ENCODE measurements at regions not wholly inside any gene's neighbourhood (a gene's known extent, or its start where the extent isn't known, plus 50 kb on each side); places are given as distances from the start of the nearest gene placed in this dataset.

- no peaks in the 10 kb centered on the region for H3K4me1 ChIP-seq
- H3K36me3 ChIP-seq: no peaks in the 10 kb centered on the region
- DNase-seq (ENCODE audit: extremely low spot score in 2 of 2): no peak
- TF ChIP-seq POLR2AphosphoS5 (IDR thresholded peaks at IDR 0.05; ENCODE audit: insufficient read depth in 1 of 2, low read depth in 1 of 2) (no peak), POLR2A (IDR thresholded peaks at IDR 0.05) (no peak), CTCF (IDR thresholded peaks at IDR 0.05) (no peak)
- no peak overlapping the region for H3K4me3 ChIP-seq
- H3K27ac ChIP-seq: no peak overlapping the region
- no peaks in the 10 kb centered on the region for H3K9me3 ChIP-seq
- intact Hi-C loops (cut with DNase I): no loop called here
- no peaks in the 10 kb centered on the region for H3K27me3 ChIP-seq
These were observed 554.1 kb downstream of the KCTD12 start for GRCh38 chr13:76331943-76332712.

- no peaks in the 10 kb centered on the region for H3K36me3 ChIP-seq
- H3K27ac ChIP-seq: no peak overlapping the region
- no peak for TF ChIP-seq POLR2AphosphoS5 (IDR thresholded peaks at IDR 0.05; ENCODE audit: insufficient read depth in 1 of 2, low read depth in 1 of 2)
- TF ChIP-seq CTCF (IDR thresholded peaks at IDR 0.05): no peak
- no peak for TF ChIP-seq POLR2A (IDR thresholded peaks at IDR 0.05)
- no peaks in the 10 kb centered on the region for H3K9me3 ChIP-seq
- no peaks in the 10 kb centered on the region for H3K4me1 ChIP-seq
- intact Hi-C loops (cut with DNase I): no loop called here
- H3K4me3 ChIP-seq: no peak overlapping the region
- no peak for DNase-seq (ENCODE audit: extremely low spot score in 2 of 2)
- no peaks in the 10 kb centered on the region for H3K27me3 ChIP-seq
These were observed 555.4 kb downstream of the KCTD12 start for GRCh38 chr13:76330761-76331160.

GRCh38 chr13:76329866-76330580, 556.2 kb downstream of the KCTD12 start:
- H3K9me3 ChIP-seq: no peaks in the 10 kb centered on the region
- H3K4me1 ChIP-seq: no peaks in the 10 kb centered on the region
- H3K4me3 ChIP-seq: no peak overlapping the region
- no peaks in the 10 kb centered on the region for H3K36me3 ChIP-seq
- no peak for TF ChIP-seq CTCF (IDR thresholded peaks at IDR 0.05)
- TF ChIP-seq POLR2A (IDR thresholded peaks at IDR 0.05): no peak
- no peak for TF ChIP-seq POLR2AphosphoS5 (IDR thresholded peaks at IDR 0.05; ENCODE audit: insufficient read depth in 1 of 2, low read depth in 1 of 2)
- no peaks in the 10 kb centered on the region for H3K27me3 ChIP-seq
- no peak for DNase-seq (ENCODE audit: extremely low spot score in 2 of 2)
- no peak overlapping the region for H3K27ac ChIP-seq
- intact Hi-C loops (cut with DNase I): no loop called here

DNA sequence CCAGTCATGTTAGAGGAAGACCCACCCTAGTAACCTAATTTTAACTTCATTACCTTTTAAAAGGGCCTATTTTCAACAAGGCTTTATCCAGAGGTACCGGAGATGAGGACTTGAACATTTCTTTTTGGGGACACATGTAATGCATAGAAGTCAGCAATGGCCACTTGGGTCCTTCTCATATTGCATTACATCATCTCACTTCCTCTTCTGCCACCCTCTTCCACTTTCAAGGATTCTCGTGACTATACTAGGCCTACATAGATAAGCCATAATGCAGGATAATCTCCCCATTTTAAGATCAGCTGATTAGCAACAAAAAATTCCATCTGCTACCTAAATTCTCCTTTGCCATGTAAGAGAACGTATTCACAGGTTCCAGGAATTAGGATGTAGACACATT, 557.2 kb downstream of the KCTD12 start:
- TF ChIP-seq POLR2AphosphoS5 (IDR thresholded peaks at IDR 0.05; ENCODE audit: insufficient read depth in 1 of 2, low read depth in 1 of 2) (no peak), CTCF (IDR thresholded peaks at IDR 0.05) (no peak), POLR2A (IDR thresholded peaks at IDR 0.05) (no peak)
- no peaks in the 10 kb centered on the region for H3K9me3 ChIP-seq
- H3K27me3 ChIP-seq: no peaks in the 10 kb centered on the region
- no peak overlapping the region for H3K4me3 ChIP-seq
- no peak for DNase-seq (ENCODE audit: extremely low spot score in 2 of 2)
- H3K27ac ChIP-seq: no peak overlapping the region
- no peaks in the 10 kb centered on the region for H3K4me1 ChIP-seq
- intact Hi-C loops (cut with DNase I): no loop called here
- H3K36me3 ChIP-seq: no peaks in the 10 kb centered on the region

- intact Hi-C loops (cut with DNase I): no loop called here
- TF ChIP-seq POLR2A (IDR thresholded peaks at IDR 0.05) (no peak), CTCF (IDR thresholded peaks at IDR 0.05) (no peak), POLR2AphosphoS5 (IDR thresholded peaks at IDR 0.05; ENCODE audit: insufficient read depth in 1 of 2, low read depth in 1 of 2) (no peak)
- no peaks in the 10 kb centered on the region for H3K4me1 ChIP-seq
- H3K27me3 ChIP-seq: no peaks in the 10 kb centered on the region
- no peak overlapping the region for H3K27ac ChIP-seq
- no peaks in the 10 kb centered on the region for H3K9me3 ChIP-seq
- no peaks in the 10 kb centered on the region for H3K36me3 ChIP-seq
- no peak overlapping the region for H3K4me3 ChIP-seq
- DNase-seq (ENCODE audit: extremely low spot score in 2 of 2): no peak
These were observed 559.9 kb downstream of the KCTD12 start for GRCh38 chr13:76326343-76326742.
